AG09319 (cell line): ENCODE measurements at regions not wholly inside any gene's neighbourhood (a gene's known extent, or its start where the extent isn't known, plus 50 kb on each side); places are given as distances from the start of the nearest gene placed in this dataset.

Experiments
- DNase-seq: peaks from one replicate; pipeline ENCODE4 v3.0.0-alpha.2; 2010; ENCODE audit warnings: low read depth; ENCODE audit errors: extremely low read depth
- TF ChIP-seq, protein P1 (sequence below): IDR thresholded peaks from 2 replicates; pipeline ENCODE4 v1.5.1; 2011; ENCODE audit warnings: low read depth, mild to moderate bottlenecking, inconsistent platforms, low read length, moderate library complexity

GRCh38 chr15:95368755-95369601, 961.5 kb upstream of the NR2F2 start:
- TF ChIP-seq, protein P1, sequence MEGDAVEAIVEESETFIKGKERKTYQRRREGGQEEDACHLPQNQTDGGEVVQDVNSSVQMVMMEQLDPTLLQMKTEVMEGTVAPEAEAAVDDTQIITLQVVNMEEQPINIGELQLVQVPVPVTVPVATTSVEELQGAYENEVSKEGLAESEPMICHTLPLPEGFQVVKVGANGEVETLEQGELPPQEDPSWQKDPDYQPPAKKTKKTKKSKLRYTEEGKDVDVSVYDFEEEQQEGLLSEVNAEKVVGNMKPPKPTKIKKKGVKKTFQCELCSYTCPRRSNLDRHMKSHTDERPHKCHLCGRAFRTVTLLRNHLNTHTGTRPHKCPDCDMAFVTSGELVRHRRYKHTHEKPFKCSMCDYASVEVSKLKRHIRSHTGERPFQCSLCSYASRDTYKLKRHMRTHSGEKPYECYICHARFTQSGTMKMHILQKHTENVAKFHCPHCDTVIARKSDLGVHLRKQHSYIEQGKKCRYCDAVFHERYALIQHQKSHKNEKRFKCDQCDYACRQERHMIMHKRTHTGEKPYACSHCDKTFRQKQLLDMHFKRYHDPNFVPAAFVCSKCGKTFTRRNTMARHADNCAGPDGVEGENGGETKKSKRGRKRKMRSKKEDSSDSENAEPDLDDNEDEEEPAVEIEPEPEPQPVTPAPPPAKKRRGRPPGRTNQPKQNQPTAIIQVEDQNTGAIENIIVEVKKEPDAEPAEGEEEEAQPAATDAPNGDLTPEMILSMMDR = no peak
- no peak for DNase-seq

- DNase-seq = no peak
- TF ChIP-seq, protein P1 = no peak
Observed at GRCh38 chr15:95370291-95370690, 960.2 kb upstream of the NR2F2 start.

- DNase-seq = no peak
- TF ChIP-seq, protein P1 = no peak
Observed at GRCh38 chr15:95371664-95372063, 958.8 kb upstream of the NR2F2 start.

GRCh38 chr15:95375281-95375680, 955.2 kb upstream of the NR2F2 start:
- DNase-seq = no peak

GRCh38 chr15:95377258-95377852, 953.1 kb upstream of the NR2F2 start:
- no peak for DNase-seq
- TF ChIP-seq, protein P1 = no peak

More at GRCh38 chr15:95375281-95375680, 955.2 kb upstream of the NR2F2 start:
- TF ChIP-seq, protein P1 = no peak

DNA sequence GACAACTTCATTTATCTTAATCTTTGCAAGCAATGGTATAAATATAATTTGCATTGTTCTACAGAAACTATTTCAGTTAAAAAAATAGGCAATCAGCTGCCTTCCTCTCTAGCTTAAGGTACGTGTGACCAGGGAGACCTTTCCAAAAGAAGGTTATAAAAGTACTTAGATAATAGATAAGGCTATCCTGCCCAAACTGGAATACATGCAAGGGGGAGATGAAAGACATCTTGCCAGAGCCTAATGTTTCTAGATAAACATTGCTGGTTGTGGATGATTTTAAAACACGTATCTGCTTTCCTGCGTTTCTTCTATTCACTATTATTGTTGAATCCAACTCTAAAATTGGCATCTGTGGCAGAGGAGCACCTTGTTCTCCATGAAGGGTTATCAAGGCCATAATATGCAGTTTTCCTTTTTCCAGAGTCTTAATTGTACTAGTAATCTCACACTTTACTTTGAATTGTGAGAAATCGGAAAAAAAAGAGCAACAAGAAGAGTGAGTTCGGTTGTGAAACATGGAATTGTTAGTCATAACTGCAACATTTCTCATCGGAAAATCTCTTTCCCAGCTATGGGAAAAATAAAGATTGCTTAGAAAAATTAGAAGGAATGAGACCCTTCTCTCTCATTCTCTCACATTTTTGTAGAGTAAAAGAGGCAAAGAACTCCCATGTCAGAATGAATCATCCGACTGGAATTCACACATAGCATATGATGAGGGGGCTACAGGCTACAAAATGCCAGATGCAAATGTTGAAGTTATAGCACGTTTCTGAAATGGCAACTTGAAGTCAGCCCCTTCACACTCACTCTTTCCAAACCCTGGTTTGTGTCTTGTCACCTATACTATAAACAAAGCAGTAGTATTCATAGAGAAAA, 936.1 kb upstream of the NR2F2 start:
- TF ChIP-seq, protein P1 = no peak
- no peak for DNase-seq

- DNase-seq = no peak
- TF ChIP-seq, protein P1 = no peak
Observed at GRCh38 chr15:95400428-95400827, 930.1 kb upstream of the NR2F2 start.
